BJ (cell line): ENCODE measurements at regions not wholly inside any gene's neighbourhood (a gene's known extent, or its start where the extent isn't known, plus 50 kb on each side); places are given as distances from the start of the nearest gene placed in this dataset.

Experiments
- CTCF ChIA-PET: fragments of 350-600 bp; formaldehyde crosslinking; extraction: SDS; loops from one replicate; lab custom pipeline; 2021; ENCODE audit warnings: antibody characterized with exemption, inconsistent platforms; lab: Yijun Ruan, JAX
- POLR2A ChIA-PET: fragments of 300-600 bp; sonication (Branson Sonifier 250); formaldehyde crosslinking; extraction: SDS; loops from one replicate; lab custom pipeline; 2021; ENCODE audit warnings: antibody characterized with exemption; lab: Charles Lee
- DNase-seq: peaks from one replicate; pipeline ENCODE4 v3.0.0-alpha.2; 2011; ENCODE audit warnings: low read depth
- H3K27me3 ChIP-seq: 2 replicates; pipeline ENCODE4 v1.6.0; 2011; ENCODE audit warnings: low read length; ENCODE audit not compliant: control insufficient read depth, insufficient read depth
- H3K36me3 ChIP-seq: 2 replicates; pipeline ENCODE4 v1.5.1; 2011; ENCODE audit warnings: low read length; ENCODE audit not compliant: control insufficient read depth, insufficient read depth
- H3K4me3 ChIP-seq: 2 replicates; pipeline ENCODE4 v1.5.1; 2011; ENCODE audit warnings: low read depth, mild to moderate bottlenecking, control low read depth, low read length
- TF ChIP-seq, protein P1 (sequence below): IDR thresholded peaks from 2 replicates; pipeline ENCODE4 v1.5.1; 2011; ENCODE audit warnings: low read depth, mild to moderate bottlenecking, control low read depth, inconsistent platforms, low read length, moderate library complexity; ENCODE audit not compliant: insufficient read depth

DNA sequence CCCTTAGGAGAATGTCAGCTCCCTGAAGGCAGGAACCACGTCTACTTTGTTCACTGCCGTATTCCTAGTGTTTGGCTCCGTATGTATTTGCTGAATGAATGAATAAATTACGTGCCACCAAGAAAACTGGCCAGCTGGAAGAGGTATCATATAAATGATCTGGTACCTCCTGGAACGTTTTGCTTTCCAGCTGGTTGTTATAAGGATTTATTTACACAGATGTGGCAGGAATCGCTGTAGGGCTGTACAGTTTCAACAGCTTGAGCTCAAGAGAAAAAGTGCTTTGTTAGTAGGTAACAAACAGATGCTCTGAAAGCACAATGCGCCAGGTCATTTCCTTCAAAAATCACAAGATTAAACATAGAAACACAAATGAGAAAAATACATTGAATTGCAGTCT is 108.8 kb upstream of the ATP2B2 start:
- TF ChIP-seq, protein P1, sequence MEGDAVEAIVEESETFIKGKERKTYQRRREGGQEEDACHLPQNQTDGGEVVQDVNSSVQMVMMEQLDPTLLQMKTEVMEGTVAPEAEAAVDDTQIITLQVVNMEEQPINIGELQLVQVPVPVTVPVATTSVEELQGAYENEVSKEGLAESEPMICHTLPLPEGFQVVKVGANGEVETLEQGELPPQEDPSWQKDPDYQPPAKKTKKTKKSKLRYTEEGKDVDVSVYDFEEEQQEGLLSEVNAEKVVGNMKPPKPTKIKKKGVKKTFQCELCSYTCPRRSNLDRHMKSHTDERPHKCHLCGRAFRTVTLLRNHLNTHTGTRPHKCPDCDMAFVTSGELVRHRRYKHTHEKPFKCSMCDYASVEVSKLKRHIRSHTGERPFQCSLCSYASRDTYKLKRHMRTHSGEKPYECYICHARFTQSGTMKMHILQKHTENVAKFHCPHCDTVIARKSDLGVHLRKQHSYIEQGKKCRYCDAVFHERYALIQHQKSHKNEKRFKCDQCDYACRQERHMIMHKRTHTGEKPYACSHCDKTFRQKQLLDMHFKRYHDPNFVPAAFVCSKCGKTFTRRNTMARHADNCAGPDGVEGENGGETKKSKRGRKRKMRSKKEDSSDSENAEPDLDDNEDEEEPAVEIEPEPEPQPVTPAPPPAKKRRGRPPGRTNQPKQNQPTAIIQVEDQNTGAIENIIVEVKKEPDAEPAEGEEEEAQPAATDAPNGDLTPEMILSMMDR: no peak
- ChIA-PET CTCF (no interaction called here), POLR2A (no interaction called here)
- H3K4me3 ChIP-seq: no peak overlapping the region
- H3K36me3 ChIP-seq: no peaks in the 10 kb centered on the region
- H3K27me3 ChIP-seq: no peaks in the 10 kb centered on the region
- no peak for DNase-seq

GRCh38 chr3:10615715-10616114 is 110.3 kb upstream of the ATP2B2 start:
- no peak for DNase-seq
- no peaks in the 10 kb centered on the region for H3K27me3 ChIP-seq
- TF ChIP-seq, protein P1: no peak
- no peaks in the 10 kb centered on the region for H3K36me3 ChIP-seq
- no peak overlapping the region for H3K4me3 ChIP-seq
- CTCF ChIA-PET: no interaction called here
- POLR2A ChIA-PET: no interaction called here

DNA sequence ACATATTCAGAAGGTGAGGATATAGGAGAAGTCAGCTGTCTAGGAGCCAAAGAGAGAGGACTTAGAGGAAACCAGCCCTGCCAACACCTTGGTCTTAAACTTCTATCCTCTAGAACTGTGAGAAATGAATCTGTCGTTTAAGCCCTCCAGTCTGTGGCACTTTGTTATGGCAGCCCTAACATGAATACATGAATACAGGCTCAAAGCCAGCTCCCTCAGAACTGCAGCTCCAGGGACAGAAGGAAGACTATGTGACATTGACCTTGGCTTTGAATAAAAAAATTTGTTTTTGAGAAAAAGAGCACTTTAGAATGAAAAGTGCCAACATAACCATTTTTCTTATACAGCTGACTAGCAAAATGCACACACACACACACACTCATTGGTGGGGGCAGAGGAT is 110.9 kb upstream of the ATP2B2 start:
- no peak for DNase-seq
- ChIA-PET CTCF (no interaction called here), POLR2A (no interaction called here)
- TF ChIP-seq, protein P1: no peak
- H3K4me3 ChIP-seq: no peak overlapping the region
- no peaks in the 10 kb centered on the region for H3K36me3 ChIP-seq
- no peaks in the 10 kb centered on the region for H3K27me3 ChIP-seq

GRCh38 chr3:10619989-10620832 is 114.8 kb upstream of the ATP2B2 start:
- CTCF ChIA-PET: no interaction called here
- TF ChIP-seq, protein P1: no peak

GRCh38 chr3:10620833-10621082 is 115.4 kb upstream of the ATP2B2 start:
- TF ChIP-seq, protein P1: no peak
- no peaks in the 10 kb centered on the region for H3K36me3 ChIP-seq
- H3K4me3 ChIP-seq: no peak overlapping the region
- no peaks in the 10 kb centered on the region for H3K27me3 ChIP-seq
- POLR2A ChIA-PET: no interaction called here
- no peak for DNase-seq
- CTCF ChIA-PET: no interaction called here

More at GRCh38 chr3:10619989-10620832, 114.8 kb upstream of the ATP2B2 start:
- POLR2A ChIA-PET: no interaction called here
- Histone ChIP-seq H3K27me3 (no peaks in the 10 kb centered on the region), H3K36me3 (no peaks in the 10 kb centered on the region), H3K4me3 (no peak overlapping the region)
- no peak for DNase-seq
